Bronchial epithelial cell (primary cell): ENCODE measurements at regions not wholly inside any gene's neighbourhood (a gene's known extent, or its start where the extent isn't known, plus 50 kb on each side); places are given as distances from the start of the nearest gene placed in this dataset.
A peak's percentile ranks its signal among the peaks of the same experiment; 100 is the strongest.
"Not testable (repeated sequence)": the region's sequence is repeated elsewhere in the genome, so short reads cannot be mapped to it uniquely, and the experiment has no call there.

Experiments
- DNase-seq: peaks from one replicate; pipeline ENCODE4 v3.0.0-alpha.2; 2010; ENCODE audit warnings: low read depth
- FAIRE-seq: peaks from 2 replicates; lab custom pipeline; 2011; peaks lifted over from hg19 to GRCh38; lab: Jason Lieb, UNC
- H3K27me3 ChIP-seq: 2 replicates; pipeline ENCODE4 v1.5.1; 2011; ENCODE audit warnings: low read length; ENCODE audit not compliant: control insufficient read depth, insufficient read depth
- H3K36me3 ChIP-seq: 2 replicates; pipeline ENCODE4 v1.5.1; 2011; ENCODE audit warnings: low read length; ENCODE audit not compliant: control insufficient read depth, insufficient read depth
- H3K4me3 ChIP-seq: 2 replicates; pipeline ENCODE4 v1.5.1; 2011; ENCODE audit warnings: mild to moderate bottlenecking, low read depth, low read length, control low read depth
- TF ChIP-seq, protein P1 (sequence below): IDR thresholded peaks from 2 replicates; pipeline ENCODE4 v1.5.1; 2011; ENCODE audit warnings: mild to moderate bottlenecking, moderate library complexity, low read length, control low read depth, inconsistent platforms; ENCODE audit not compliant: insufficient read depth, severe bottlenecking

DNA sequence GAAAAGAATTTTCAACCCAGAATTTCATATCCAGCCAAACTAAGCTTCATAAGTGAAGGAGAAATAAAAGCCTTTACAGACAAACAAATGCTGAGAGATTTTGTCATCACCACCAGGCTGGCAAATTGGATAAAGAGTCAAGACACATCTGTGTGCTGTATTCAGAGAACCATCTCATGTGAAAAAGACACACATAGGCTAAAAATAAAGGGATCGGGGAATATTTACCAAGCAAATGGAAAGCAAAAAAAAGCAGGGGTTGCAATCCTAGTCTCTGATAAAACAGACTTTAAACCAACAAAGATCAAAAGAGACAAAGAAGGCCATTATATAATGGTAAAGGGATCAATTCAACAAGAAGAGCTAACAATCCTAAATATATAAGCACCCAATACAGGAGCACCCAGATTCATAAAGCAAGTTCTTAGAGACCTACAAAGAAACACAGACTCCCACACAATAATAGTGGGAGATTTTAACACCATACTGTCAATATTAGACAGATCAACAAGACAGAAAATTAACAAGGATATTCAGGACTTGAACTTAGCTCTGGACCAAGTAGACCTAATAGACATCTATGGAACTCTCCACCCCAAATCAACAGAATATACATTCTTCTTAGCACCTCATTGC, 55.9 kb upstream of the ACSM6 start:
- not testable (repeated sequence) for FAIRE-seq

DNA sequence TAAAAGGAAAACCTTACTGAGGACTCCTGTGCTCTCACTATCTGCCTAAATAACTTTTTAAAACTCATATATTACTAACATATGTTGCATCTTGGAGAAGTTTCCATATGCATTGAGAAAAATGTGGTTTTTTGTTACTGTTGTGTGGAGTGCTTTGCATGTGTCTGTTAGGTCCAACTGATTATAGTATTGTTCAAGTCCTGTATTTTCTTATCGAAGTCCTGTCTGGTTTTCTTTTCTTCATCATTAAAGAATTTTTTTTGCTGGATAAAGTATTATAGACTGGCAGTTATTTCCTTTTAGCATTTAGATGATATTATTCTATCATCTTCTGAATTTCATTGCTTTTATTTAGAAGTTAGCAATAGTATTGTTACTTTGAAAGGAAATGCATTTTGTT, 59.5 kb upstream of the ACSM6 start:
- TF ChIP-seq, protein P1, sequence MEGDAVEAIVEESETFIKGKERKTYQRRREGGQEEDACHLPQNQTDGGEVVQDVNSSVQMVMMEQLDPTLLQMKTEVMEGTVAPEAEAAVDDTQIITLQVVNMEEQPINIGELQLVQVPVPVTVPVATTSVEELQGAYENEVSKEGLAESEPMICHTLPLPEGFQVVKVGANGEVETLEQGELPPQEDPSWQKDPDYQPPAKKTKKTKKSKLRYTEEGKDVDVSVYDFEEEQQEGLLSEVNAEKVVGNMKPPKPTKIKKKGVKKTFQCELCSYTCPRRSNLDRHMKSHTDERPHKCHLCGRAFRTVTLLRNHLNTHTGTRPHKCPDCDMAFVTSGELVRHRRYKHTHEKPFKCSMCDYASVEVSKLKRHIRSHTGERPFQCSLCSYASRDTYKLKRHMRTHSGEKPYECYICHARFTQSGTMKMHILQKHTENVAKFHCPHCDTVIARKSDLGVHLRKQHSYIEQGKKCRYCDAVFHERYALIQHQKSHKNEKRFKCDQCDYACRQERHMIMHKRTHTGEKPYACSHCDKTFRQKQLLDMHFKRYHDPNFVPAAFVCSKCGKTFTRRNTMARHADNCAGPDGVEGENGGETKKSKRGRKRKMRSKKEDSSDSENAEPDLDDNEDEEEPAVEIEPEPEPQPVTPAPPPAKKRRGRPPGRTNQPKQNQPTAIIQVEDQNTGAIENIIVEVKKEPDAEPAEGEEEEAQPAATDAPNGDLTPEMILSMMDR, result no peak
- no peak for FAIRE-seq
- no peak for DNase-seq
- Histone ChIP-seq H3K27me3 (no peaks in the 10 kb centered on the region), H3K4me3 (no peak overlapping the region), H3K36me3 (no peaks in the 10 kb centered on the region)

More for the DNA sequence above, 55.9 kb upstream of the ACSM6 start:
- H3K27me3 ChIP-seq, H3K36me3 ChIP-seq, DNase-seq, H3K4me3 ChIP-seq: not testable (repeated sequence)

DNA sequence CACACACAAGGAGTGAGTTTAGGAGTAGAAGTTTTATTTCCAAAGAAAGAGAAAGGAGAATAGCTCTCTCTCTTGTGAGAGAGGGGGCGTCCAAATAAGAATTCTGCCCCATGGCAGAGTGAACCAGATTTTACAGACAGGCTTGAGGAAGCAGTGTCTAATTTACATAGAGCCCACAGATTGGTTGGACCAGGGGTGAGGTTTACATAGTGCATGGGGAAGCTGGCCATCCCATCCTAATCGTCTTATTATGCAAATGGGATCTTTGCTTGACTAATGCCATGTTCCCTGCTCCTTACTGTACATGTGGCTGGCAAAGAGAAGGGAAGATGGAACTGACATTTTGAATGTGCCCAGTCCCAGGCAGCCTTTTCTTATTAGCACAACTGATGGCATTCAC, 60.0 kb upstream of the ACSM6 start:
- Histone ChIP-seq H3K4me3 (no peak overlapping the region), H3K27me3 (no peaks in the 10 kb centered on the region), H3K36me3 (no peaks in the 10 kb centered on the region)
- TF ChIP-seq, protein P1, result no peak
- DNase-seq (no peak), FAIRE-seq (no peak)

DNA sequence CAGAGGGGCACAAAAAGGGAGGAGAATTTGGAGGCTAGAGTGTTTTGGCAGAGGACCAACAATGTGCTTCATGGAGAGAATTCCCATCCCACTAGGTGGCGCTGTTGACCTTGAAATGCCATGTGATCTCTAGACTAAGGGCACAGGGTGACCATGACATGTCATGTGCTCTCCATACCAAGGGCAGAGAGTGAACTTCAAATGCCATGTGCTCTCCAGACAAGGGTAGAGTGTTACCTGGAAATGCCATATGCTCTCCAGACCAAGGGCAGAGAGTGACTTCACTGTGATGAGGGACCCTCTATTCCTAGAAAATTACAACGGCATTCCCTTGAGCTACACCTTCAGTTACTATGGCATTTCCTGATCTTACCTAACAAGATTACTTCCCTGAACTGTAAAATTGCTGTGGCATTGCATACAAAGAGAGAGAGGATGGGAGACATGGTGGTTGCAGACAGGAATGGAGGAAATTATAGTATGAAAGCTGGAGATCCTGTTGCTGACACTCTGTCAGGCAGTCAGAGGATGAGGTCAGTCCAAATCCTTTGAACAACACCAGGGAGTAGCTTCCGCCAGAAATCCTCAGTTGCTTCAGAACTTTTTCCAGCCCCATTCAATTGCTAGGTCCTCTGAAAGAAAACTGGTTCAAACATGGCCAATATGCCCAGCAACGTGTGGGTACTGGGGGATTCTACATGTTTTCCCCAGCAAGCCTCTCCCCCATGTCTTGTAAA, 60.9 kb upstream of the ACSM6 start:
- peak; percentile 77 for FAIRE-seq
- H3K4me3 ChIP-seq, result no peak overlapping the region
- DNase-seq, result peak; percentile 68
- TF ChIP-seq, protein P1, result peak; percentile 87
- no peaks in the 10 kb centered on the region for H3K27me3 ChIP-seq
- no peaks in the 10 kb centered on the region for H3K36me3 ChIP-seq

DNA sequence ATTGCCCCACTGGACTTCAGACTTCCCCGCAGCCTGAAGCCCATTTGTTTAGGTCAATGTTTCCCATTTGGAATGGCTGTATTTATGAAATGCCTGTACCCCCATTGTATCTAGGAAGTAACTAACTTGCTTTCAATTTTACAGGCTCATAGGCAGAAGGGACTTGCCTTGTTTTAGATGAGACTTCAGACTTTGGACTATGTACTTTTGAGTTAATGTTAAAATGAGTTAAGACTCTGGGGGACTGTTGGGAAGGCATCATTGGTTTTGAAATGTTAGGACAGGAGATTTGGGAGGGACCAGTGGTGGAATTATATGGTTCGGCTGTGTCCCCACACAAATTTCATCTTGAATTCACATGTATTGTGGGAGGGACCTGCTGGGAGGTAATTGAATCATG, 61.1 kb upstream of the CYP2C8 start:
- H3K27me3 ChIP-seq, DNase-seq, H3K36me3 ChIP-seq, H3K4me3 ChIP-seq, FAIRE-seq: not testable (repeated sequence)

DNA sequence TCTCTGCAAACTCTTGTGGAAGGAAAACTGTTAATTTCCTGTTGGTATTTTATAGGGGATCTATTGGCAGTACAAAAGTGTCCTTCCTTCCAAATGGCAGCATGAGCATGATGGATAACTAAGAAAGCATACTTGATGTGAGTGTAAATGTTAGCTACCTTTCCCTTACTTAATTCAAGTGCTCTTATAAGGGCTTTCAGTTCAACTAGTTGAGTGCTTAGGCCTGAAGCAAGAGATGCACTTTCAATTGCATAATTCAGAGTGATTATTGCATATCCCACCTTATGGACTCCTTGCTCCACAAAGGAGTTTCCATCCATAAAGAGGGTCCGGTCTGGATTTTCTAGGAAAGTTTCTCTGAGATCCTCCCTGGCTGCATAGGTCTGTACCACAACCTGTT, 56.3 kb upstream of the CYP2C8 start:
- H3K36me3 ChIP-seq, result no peaks in the 10 kb centered on the region
- TF ChIP-seq, protein P1, result no peak
- FAIRE-seq, result no peak
- no peak overlapping the region for H3K4me3 ChIP-seq
- DNase-seq, result no peak
- no peaks in the 10 kb centered on the region for H3K27me3 ChIP-seq

DNA sequence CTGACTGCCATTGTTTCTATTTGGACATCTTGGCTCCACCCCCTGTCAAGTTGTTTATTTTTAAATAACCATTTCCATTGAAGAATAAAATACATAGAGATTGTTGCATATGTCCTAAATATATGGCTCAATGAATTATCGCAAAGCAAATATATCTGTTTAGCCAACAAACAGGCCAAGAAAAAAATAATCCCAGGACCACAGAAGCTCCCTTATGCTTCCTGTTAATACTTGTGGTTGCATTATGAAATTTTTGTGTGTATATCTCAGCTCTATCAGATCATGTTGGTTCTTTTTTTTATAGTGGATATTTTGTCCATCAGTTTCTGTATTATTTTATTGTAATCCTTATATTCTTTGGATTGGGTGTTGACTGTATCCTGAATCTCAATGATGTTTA, 53.4 kb upstream of the CYP2C8 start:
- TF ChIP-seq, protein P1, result no peak
- Histone ChIP-seq H3K4me3 (no peak overlapping the region), H3K36me3 (no peaks in the 10 kb centered on the region), H3K27me3 (no peaks in the 10 kb centered on the region)
- DNase-seq, result no peak
- FAIRE-seq, result no peak
